ENCODE measurements at regions not wholly inside any gene's neighbourhood (a gene's known extent, or its start where the extent isn't known, plus 50 kb on each side); places are given as distances from the start of the nearest gene placed in this dataset.

DNA sequence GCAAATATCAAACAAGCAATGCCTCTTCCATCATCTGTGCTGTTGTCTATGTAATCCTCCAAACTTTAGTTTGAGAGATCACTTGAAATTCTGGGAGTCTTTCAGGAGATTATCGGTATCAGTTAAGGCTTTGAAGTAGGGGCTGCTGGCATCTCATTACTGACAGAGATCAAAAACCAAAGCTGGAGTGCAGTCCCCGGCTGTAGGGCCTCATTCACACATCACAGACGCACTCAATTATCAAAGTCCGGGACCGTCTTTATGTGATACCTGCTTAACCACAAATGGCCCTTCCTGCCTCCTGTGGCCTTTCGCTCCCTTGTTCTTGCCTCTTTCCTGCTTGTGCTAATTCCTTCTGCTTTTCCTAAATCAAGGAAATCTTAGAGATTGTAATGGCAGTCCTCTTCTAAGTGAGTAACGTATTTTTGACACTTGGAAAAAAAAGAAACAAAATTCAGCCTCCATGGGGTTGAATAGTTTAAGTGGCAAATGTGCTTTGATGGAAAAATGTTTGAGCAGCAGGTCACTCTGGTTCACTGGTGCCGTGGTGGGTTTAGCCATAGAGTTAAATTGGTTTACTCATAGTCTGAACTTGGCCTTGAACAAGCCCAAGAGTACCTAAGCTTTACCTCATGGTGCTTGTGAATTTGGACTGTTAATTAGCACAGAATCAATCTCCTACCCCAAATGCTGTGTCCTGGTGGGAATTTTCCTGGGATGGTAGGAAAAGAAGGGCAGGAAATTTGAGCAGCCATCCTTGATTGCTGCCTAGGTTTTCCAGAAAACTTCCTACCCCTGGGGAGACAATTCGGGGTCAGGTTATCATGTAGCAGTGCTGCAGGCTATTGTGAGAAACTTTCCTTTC, 178.9 kb upstream of the LYZL1 start:
- Mint-ChIP-seq H3K9me3 (peaks cover 2% of the 10 kb centered on the region; the same call in 2 of the 3 replicates), H3K27ac (no peak overlapping the region), H3K4me3 (no peak overlapping the region), H3K27me3 (ENCODE audit: insufficient read depth, low read depth, poor library complexity) (no peaks in the 10 kb centered on the region), H3K36me3 (ENCODE audit: low read depth) (peaks cover 2% of the 10 kb centered on the region; the same call in 1 of the 3 replicates), H3K4me1 (peaks cover 10% of the 10 kb centered on the region; the same call in 2 of the 3 replicates)
- H2AFZ ChIP-seq, result peak overlapping the region; percentile 52; the same call in 1 of the 2 replicates
- H3K36me3 ChIP-seq (ENCODE audit: insufficient read depth), result no peaks in the 10 kb centered on the region
- no peak overlapping the region for H3K4me3 ChIP-seq
- no peaks in the 10 kb centered on the region for H3K79me2 ChIP-seq (replicated peaks; ENCODE audit: insufficient read depth)
- ATAC-seq, result no peak
- H3K27me3 ChIP-seq (ENCODE audit: insufficient read depth), result no peaks in the 10 kb centered on the region
- no peak for DNase-seq (ENCODE audit: low spot score)
- H3K27ac ChIP-seq (ENCODE audit: low read depth), result no peak overlapping the region
- H3K4me2 ChIP-seq, result no peak overlapping the region
- no peak for TF ChIP-seq EZH2 (IDR thresholded peaks at IDR 0.05; ENCODE audit: low read depth, unreplicated experiment)
- no peak for TF ChIP-seq ZNF114 (CRISPR knock-in tag; IDR thresholded peaks at IDR 0.05)
- TF ChIP-seq JUNB (IDR thresholded peaks at IDR 0.05; ENCODE audit: unreplicated experiment), result no peak
- no peak for TF ChIP-seq ZNF331 (CRISPR knock-in tag; IDR thresholded peaks at IDR 0.05; ENCODE audit: low read depth)
- TF ChIP-seq, protein P1, sequence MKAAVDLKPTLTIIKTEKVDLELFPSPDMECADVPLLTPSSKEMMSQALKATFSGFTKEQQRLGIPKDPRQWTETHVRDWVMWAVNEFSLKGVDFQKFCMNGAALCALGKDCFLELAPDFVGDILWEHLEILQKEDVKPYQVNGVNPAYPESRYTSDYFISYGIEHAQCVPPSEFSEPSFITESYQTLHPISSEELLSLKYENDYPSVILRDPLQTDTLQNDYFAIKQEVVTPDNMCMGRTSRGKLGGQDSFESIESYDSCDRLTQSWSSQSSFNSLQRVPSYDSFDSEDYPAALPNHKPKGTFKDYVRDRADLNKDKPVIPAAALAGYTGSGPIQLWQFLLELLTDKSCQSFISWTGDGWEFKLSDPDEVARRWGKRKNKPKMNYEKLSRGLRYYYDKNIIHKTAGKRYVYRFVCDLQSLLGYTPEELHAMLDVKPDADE (IDR thresholded peaks at IDR 0.05), result no peak
- no peak for TF ChIP-seq POLR2AphosphoS5 (IDR thresholded peaks at IDR 0.05; ENCODE audit: low read depth)
- no peak for TF ChIP-seq EZH2phosphoT487 (IDR thresholded peaks at IDR 0.05; ENCODE audit: unreplicated experiment)
- no peak for TF ChIP-seq STAT1 (IDR thresholded peaks at IDR 0.05; ENCODE audit: unreplicated experiment)
- TF ChIP-seq, protein P2, sequence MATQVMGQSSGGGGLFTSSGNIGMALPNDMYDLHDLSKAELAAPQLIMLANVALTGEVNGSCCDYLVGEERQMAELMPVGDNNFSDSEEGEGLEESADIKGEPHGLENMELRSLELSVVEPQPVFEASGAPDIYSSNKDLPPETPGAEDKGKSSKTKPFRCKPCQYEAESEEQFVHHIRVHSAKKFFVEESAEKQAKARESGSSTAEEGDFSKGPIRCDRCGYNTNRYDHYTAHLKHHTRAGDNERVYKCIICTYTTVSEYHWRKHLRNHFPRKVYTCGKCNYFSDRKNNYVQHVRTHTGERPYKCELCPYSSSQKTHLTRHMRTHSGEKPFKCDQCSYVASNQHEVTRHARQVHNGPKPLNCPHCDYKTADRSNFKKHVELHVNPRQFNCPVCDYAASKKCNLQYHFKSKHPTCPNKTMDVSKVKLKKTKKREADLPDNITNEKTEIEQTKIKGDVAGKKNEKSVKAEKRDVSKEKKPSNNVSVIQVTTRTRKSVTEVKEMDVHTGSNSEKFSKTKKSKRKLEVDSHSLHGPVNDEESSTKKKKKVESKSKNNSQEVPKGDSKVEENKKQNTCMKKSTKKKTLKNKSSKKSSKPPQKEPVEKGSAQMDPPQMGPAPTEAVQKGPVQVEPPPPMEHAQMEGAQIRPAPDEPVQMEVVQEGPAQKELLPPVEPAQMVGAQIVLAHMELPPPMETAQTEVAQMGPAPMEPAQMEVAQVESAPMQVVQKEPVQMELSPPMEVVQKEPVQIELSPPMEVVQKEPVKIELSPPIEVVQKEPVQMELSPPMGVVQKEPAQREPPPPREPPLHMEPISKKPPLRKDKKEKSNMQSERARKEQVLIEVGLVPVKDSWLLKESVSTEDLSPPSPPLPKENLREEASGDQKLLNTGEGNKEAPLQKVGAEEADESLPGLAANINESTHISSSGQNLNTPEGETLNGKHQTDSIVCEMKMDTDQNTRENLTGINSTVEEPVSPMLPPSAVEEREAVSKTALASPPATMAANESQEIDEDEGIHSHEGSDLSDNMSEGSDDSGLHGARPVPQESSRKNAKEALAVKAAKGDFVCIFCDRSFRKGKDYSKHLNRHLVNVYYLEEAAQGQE (IDR thresholded peaks at IDR 0.05; ENCODE audit: unreplicated experiment), result no peak
- no peak for TF ChIP-seq NANOG (IDR thresholded peaks at IDR 0.05; ENCODE audit: borderline replicate concordance)
- TF ChIP-seq CREB1 (CRISPR knock-in tag; IDR thresholded peaks at IDR 0.05; ENCODE audit: low read depth), result no peak
- TF ChIP-seq, protein P3, sequence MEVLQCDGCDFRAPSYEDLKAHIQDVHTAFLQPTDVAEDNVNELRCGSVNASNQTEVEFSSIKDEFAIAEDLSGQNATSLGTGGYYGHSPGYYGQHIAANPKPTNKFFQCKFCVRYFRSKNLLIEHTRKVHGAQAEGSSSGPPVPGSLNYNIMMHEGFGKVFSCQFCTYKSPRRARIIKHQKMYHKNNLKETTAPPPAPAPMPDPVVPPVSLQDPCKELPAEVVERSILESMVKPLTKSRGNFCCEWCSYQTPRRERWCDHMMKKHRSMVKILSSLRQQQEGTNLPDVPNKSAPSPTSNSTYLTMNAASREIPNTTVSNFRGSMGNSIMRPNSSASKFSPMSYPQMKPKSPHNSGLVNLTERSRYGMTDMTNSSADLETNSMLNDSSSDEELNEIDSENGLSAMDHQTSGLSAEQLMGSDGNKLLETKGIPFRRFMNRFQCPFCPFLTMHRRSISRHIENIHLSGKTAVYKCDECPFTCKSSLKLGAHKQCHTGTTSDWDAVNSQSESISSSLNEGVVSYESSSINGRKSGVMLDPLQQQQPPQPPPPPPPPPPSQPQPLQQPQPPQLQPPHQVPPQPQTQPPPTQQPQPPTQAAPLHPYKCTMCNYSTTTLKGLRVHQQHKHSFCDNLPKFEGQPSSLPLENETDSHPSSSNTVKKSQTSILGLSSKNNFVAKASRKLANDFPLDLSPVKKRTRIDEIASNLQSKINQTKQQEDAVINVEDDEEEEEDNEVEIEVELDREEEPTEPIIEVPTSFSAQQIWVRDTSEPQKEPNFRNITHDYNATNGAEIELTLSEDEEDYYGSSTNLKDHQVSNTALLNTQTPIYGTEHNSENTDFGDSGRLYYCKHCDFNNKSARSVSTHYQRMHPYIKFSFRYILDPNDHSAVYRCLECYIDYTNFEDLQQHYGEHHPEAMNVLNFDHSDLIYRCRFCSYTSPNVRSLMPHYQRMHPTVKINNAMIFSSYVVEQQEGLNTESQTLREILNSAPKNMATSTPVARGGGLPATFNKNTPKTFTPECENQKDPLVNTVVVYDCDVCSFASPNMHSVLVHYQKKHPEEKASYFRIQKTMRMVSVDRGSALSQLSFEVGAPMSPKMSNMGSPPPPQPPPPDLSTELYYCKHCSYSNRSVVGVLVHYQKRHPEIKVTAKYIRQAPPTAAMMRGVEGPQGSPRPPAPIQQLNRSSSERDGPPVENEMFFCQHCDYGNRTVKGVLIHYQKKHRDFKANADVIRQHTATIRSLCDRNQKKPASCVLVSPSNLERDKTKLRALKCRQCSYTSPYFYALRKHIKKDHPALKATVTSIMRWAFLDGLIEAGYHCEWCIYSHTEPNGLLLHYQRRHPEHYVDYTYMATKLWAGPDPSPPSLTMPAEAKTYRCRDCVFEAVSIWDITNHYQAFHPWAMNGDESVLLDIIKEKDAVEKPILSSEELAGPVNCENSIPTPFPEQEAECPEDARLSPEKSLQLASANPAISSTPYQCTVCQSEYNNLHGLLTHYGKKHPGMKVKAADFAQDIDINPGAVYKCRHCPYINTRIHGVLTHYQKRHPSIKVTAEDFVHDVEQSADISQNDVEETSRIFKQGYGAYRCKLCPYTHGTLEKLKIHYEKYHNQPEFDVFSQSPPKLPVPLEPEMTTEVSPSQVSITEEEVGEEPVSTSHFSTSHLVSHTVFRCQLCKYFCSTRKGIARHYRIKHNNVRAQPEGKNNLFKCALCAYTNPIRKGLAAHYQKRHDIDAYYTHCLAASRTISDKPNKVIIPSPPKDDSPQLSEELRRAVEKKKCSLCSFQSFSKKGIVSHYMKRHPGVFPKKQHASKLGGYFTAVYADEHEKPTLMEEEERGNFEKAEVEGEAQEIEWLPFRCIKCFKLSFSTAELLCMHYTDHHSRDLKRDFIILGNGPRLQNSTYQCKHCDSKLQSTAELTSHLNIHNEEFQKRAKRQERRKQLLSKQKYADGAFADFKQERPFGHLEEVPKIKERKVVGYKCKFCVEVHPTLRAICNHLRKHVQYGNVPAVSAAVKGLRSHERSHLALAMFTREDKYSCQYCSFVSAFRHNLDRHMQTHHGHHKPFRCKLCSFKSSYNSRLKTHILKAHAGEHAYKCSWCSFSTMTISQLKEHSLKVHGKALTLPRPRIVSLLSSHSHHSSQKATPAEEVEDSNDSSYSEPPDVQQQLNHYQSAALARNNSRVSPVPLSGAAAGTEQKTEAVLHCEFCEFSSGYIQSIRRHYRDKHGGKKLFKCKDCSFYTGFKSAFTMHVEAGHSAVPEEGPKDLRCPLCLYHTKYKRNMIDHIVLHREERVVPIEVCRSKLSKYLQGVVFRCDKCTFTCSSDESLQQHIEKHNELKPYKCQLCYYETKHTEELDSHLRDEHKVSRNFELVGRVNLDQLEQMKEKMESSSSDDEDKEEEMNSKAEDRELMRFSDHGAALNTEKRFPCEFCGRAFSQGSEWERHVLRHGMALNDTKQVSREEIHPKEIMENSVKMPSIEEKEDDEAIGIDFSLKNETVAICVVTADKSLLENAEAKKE (CRISPR knock-in tag; IDR thresholded peaks at IDR 0.05), result no peak
- TF ChIP-seq, protein P4, sequence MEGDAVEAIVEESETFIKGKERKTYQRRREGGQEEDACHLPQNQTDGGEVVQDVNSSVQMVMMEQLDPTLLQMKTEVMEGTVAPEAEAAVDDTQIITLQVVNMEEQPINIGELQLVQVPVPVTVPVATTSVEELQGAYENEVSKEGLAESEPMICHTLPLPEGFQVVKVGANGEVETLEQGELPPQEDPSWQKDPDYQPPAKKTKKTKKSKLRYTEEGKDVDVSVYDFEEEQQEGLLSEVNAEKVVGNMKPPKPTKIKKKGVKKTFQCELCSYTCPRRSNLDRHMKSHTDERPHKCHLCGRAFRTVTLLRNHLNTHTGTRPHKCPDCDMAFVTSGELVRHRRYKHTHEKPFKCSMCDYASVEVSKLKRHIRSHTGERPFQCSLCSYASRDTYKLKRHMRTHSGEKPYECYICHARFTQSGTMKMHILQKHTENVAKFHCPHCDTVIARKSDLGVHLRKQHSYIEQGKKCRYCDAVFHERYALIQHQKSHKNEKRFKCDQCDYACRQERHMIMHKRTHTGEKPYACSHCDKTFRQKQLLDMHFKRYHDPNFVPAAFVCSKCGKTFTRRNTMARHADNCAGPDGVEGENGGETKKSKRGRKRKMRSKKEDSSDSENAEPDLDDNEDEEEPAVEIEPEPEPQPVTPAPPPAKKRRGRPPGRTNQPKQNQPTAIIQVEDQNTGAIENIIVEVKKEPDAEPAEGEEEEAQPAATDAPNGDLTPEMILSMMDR (conservative IDR thresholded peaks at IDR 0.05; ENCODE audit: low read depth in 2 of 2), result no peak
- H3K4me1 ChIP-seq (ENCODE audit: insufficient read depth), result peaks cover 5% of the 10 kb centered on the region; the same call in 1 of the 2 replicates
- peaks cover 13% of the 10 kb centered on the region; the same call in 1 of the 2 replicates for H3K9me2 ChIP-seq (ENCODE audit: insufficient read depth)
- no peaks in the 10 kb centered on the region for H3F3A ChIP-seq (replicated peaks; ENCODE audit: low read depth)
- no peaks in the 10 kb centered on the region for H4K20me1 ChIP-seq (replicated peaks; ENCODE audit: insufficient read depth)

Data from GM23338 (cell line).